ENCODE measurements at regions not wholly inside any gene's neighbourhood (a gene's known extent, or its start where the extent isn't known, plus 50 kb on each side); places are given as distances from the start of the nearest gene placed in this dataset.

DNA sequence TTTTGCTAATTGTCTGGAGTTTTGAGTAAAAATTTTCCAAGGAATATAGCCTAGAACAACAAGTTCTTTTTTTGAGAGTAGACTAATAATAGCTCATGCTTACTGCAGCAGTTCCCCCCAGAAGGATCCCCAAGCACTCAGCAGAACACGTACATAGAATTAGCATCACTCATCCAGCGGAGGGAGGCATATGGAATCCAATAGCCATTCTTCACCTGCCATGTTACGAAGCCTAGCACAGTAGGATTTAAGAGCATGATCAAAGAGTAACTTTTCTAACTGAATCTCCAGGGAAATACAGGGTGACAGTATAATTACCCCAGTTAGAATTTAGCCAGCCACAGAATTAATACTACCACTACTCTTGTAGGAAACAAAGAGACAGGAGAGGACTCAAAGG lies 511.7 kb upstream of the NOX3 start:
- TF ChIP-seq CTCF (IDR thresholded peaks at IDR 0.05) (no peak), POLR2A (IDR thresholded peaks at IDR 0.05) (no peak)
